DMS114 treated with DMSO at 0.1 percent for 48 hours (cell line): ENCODE measurements at regions not wholly inside any gene's neighbourhood (a gene's known extent, or its start where the extent isn't known, plus 50 kb on each side); places are given as distances from the start of the nearest gene placed in this dataset.

Experiments used
- DNase-seq: peaks from one replicate; lab custom pipeline; 2025; ENCODE audit not compliant: unreplicated experiment; lab: John Stamatoyannopoulos, UW

DNA sequence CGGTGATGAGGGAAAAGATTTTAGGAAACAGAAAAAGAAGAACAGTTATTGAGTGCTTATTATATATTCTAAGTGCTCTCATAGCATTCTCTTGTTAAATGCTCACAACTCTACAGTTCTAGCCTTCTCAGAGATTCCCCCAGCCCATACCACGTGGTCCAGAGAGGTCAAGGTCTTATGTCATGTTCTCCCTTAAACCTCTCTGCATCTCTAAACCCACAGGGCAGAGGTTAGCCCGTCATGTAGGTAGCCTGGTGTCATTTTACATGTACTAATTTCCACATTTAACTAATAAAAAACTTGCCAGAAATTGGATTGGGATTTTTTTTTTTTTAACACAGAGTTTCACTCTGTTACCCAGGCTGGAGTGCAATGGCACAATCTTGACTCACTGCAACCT, 178.0 kb downstream of the CEMIP2 start:
- DNase-seq, result no peak

DNA sequence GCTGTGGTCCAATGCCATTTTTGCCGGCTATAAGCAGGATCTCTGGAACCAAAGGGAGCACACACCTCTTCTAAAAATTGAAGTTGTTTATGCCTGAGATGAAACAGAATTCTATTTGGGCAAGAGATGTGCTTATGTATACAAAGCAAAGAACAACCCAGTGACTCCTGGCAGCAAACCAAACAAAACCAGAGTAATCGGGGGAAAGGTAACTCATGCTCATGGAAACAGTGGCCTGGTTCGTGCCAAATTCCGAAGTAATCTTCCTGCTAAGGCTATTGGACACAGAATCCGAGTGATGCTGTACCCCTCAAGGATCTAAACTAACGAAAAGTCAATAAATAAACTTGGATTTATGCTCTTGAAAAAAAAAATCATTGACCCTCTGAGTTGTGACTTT, 178.7 kb downstream of the CEMIP2 start:
- no peak for DNase-seq

DNA sequence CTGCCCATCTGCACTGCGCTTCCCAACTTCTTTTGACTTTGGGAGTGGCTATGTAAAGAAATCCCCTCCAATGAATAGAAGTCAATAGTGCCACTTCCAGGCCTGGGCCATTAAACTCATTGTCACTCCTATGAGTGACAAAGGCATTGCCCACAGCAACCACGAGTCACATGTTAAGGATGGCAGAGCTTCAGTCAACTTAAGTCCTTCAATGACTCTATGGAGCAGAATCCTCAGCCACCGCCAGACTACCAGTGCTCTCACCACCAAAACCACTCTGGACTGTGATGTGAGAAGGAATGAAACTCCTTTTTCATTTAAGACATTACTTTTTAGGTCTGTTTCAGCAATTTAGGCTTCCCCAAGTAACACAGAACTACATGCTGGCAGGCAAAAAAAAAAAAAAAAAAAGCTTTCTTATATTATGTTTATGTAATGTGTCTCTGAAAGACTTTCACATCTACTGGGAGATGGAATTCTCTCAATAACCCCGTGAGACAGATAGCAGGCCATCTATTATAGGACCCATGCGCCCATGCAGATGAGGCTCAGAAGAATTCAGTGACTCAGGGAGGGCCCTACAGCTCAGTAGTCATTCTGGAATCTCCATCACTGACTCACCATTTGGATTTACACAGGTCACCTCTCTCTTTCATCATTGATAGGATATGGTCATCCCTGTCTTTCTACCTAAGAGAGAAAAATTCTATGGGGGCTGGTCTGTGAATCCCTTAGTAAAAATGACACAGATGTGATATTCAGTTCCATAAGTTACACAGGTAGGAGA, 180.5 kb downstream of the CEMIP2 start:
- DNase-seq, result no peak

DNA sequence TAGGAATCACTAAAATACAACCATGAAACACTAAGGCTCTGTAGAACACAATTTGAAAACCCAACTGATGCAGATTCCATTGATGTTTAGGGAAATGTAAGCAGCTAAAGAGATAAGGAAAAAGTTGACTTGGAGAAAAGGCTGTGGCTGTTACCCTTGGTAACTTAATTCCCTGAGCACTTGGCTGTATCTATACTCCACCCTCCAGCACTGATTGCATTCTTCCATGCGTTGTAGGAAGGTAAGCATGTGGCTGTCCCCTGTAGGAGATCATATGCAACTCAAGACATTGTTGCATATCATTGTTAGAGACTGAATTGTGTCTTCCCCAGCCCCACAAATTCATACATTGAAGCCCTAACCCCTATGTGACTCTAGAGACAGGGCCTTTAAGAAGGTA, 184.5 kb downstream of the CEMIP2 start:
- DNase-seq, result no peak

DNA sequence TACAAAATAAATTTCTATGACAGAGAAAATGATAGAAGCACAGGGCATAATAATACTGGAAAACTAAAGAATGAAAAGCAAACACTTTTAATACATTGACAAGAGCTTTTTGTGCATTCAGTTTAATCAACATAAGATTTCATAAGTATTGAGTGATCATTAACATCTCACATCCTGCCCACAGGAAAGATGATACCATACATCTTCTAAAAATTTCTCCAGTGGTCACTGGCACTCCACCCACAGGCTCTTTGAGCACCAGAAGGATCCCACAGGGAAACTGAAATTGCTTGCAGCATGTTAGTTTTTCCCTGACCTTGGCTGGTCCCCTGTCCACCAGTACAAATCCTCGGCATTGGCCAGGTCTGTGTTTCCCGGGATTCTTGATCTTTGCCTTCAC, 186.0 kb downstream of the CEMIP2 start:
- DNase-seq, result no peak

DNA sequence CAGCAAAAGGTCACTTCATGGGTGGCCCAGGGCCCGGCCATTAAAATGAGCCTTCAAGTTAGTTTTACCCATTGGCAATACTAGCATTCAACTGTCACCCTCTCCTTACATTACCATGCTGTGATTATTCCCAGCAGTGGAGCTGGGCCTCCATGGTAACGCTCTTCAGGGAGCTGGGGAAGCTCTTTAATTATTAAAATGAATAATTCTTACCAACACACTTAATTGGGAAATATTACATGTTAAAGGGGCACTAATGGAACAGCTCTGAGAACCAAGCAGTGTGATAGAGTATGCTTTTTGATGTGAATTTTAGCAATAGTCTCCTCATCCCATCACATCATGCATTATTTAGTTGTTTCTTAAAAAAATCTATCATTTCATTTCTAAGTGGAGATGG, 187.2 kb downstream of the CEMIP2 start:
- no peak for DNase-seq

DNA sequence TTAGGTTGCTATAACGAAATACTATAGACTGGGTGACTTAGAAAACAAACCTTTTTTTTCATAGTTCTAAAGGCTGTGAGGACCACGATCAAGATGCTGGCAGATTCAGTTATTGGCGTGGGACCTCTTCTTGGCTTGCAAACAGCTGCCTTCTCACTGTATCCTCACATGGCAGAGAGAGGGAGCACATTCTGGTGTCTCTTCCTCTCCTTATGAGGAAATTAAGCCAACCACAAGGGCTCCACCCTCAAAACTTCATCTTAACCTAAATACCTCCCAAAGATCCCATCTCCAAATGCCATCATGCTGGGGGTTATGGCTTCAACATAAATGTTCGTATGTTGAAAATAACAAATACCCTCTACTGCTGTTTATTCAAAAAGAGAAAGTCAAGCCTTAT, 197.1 kb downstream of the CEMIP2 start:
- DNase-seq, result no peak

DNA sequence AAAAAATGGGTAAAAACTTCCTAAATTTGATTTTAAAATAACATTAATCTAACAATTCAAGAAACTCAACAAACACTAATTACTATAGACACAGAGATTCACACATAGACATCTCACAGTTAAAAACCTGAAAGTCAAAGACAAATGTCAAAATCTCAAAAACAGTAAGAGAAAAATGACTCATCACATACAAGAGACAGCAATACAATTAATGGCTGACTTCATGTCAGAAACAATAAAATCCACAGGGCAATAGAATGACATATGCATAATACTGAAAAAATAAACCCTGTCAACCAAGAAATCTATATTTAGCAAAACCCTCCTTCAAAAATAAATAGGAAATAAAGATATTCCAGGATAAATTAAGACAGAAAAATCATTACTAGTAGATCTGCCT, 200.4 kb downstream of the CEMIP2 start:
- no peak for DNase-seq

DNA sequence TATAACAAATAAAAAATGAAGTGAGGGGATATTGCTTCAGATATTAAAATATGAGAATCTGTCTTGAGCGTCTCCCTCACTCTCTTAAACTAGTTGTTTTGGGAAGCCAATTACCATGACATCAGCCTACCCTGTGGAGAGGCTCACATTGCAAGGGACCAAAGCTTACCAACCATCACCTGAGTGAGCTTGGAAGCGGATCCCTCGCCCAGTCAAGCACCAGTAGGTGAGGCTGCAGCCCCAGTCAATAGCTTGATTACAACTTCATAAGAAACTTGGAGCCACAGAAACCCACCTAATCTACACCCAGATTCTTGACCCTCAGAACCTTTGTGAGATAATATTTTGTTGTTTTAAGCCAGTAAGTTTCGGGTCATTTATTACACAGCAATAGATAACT, 206.2 kb downstream of the CEMIP2 start:
- no peak for DNase-seq

DNA sequence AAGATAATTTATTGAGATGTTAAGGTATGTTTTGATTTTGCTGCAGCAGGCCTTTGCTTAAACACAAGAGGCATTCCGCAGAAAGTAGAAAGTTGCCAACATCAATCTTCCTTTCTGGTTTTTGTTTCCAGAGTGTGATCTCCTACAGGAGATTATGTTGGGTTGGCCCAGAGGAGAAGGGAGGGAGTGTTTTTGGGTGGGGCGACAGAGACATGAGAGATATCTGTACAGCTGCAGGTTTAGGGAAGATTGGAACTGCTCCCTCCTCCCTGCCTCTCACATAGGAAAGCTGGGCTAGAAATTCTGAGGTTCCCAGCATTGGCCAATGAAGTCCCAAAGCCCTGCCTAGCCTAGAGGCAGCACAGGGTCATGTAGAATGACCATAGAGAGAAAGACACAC, 211.0 kb downstream of the CEMIP2 start:
- no peak for DNase-seq

DNA sequence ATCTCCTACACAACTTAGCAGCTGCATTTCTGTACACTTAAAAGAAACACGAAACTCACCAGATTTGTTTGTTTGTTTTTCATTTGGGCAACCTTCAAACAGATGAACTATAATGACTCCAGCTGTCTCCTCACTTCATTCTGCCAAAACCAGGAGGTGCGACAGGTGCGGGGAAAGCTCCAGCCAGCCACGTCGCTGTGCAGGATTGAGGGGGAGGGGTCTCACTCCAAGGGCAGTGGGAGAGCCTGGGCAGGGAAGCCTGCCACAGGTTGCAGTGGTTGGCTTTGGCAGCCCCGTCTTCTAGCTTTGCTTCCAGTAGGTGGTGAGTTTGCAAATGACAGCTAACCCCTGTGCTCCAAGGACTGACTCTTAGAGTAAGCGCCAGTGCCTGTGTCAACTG, 215.8 kb downstream of the CEMIP2 start:
- no peak for DNase-seq

DNA sequence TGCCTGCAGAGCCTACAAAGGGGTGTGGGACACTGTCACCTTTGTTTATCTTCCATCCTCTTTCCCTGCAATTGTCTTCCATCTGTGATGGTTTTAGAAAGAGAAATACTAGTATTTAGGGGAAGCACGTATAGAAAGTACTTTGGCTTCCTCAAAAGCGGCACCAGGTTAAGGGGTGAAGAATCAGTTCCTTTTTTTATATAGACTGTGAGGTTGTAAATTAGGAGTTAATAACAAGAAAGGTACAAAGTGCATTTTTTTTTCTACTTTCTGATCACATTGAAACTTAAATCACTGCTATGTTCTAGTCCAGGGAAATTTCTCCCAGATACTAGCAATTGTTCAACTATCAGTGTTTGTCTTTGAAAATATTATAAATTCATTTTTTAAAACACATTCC, 219.3 kb downstream of the CEMIP2 start:
- DNase-seq, result no peak

DNA sequence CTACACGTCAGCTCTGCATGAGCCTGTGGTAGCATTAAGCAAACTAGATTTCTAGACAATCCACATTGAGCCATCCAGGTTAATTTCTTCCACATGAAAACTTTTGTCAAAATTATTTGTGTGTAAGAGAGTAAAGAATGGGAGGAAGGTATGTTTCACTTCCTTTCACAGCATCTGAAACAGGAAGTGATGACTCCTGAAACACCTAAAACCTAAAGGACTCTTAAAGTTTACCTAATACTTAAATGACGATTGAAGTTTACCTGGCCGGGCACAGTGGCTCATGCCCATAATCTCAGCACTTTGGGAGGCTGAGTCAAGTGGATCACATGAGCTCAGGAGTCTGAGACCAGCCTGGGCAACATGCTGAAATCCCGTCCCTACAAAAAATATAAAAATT, 223.8 kb downstream of the CEMIP2 start:
- DNase-seq, result no peak

DNA sequence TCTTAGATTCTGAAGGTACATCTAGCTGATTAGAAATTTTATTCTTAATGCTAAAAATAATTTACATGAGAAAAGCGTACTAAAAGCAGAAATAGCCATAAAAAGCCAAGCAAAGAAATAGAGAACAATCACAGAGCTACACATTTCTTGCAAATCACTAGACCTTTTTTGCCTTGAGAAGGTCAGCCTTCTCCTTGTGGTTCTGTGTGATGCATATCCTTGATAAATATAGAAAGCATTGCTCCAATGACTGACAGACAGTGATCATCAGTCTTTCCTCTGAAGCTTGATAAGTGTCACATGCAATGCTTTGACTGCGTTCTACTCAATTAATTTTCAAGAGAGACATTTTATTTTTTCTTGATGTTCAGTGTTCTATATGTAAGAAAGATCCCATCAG, 226.9 kb downstream of the CEMIP2 start:
- DNase-seq, result no peak

DNA sequence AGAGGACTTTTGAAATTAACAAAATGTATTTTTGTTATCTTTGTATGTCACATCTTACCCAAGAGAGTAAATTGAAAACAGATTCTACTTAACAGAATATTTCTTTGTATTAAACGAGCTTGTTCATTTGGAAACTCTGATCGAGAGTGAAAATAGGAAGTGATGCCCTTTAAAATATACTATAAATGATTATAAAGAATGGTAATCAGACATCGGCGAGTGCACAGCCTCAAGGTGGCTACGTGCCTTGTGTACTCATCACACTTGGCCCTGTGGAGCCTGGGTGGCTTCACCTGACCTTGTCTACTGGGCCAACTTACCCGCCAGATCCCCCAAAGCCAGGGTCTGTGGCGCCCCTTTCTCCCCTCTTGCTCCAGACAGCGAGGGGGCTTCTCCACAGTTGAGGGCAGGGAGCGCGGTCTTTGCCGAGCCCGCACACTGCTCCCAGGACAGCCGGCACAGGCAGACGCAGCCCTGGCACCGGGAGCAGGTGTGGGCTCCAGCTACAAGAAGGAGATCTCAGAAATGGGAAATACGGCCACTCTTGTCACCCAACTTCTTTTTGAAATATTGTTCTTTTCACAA, 243.2 kb downstream of the CEMIP2 start:
- DNase-seq, result no peak

DNA sequence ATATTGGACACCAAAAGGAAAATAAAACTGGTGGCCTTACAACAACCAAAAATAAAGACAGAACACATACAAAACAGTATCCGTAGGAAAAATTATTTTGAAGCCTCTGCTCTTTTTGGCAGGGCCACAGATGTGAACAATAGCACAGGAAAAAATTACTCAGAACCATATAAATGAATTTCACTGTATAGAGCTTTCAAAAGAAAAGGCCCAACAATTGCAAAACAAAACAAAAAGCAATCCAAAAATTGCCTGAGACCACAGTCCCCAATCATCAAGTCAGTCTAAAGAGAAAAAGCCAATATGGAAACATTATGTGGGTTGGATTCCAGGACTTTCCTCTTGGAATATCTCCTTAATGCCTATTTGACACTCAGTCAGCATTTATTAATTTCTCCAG, 243.8 kb downstream of the CEMIP2 start:
- DNase-seq, result no peak

DNA sequence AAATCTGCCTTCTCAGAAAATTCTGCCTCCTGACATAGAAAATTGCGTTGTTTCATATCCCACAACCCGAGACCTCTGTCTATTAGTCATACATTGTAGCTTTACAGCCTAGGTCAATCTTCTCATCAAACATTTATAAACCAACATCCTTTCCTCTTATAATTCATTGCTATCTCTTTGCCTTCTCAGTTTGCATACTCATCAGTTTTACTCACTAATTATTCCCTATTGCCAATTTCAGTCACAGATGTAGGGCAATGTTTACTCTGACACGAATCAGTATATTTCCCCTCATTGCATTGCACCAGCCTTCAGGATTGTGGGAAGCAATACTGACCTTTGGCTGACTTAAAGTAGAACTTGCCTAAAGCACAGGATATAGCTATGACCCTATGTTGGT, 247.2 kb downstream of the CEMIP2 start:
- DNase-seq, result no peak

DNA sequence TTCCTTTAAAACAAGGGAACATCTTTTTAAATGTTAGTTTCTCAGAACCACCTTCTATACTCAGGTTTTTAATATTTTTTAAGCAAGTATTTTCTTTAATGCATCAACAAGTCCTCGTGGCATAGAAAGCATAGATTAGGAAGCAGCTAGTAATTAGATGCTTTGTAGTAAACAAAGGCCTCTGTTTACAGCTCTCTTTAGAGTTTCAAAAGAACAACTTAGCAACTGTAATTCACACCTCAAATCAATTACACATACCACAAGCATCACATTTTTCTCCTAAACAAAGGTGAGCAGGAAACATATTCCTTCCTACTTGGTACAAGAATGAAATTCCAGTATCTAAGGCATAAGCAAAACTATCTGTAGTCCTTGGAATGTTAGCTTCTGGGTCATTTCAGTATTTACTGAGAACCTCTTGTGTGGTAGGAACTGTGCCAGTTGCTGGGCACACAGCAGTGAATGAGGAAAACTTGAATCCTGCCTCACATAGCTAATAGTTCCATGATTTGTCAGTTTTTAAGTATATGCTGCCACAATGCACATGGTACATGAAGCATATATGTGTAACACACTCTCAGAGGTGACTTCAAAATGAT, 249.1 kb downstream of the CEMIP2 start:
- DNase-seq, result no peak

DNA sequence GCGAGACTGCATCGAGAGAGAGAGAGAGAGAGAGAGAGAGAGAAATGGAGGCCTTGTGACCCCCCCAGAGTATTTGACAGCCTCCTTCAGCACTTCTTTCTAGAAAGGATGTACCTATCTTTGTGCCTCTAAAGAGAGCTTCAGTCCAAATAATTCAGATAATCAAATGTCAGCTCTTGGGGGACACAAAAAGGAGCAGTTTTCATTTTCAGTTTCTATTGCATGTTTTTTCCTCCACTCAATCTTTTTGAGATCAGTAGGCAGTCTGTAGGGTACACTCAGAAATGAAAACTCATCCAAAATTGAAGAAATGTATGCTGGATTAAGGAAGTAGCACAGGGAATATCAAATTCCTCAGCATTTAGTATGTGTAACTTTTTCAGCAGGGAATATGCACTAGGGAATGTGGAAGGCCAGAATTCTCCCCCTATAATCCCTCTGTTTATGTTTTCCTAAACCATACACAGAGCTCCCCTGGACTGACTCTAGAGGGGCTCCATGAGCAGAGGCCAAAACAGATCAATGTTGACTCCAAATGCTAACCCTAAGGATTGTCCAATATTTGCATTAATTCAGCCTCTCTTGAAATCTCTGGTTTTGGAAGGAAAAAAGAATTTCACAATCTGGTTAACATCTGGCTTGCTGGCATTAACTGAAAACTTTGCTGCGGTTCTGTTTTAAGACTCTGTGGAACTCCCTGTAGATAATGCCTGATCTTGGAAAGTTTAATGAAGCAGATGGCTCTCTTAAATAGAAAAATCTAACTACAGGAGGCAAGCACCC, 250.1 kb downstream of the CEMIP2 start:
- no peak for DNase-seq

DNA sequence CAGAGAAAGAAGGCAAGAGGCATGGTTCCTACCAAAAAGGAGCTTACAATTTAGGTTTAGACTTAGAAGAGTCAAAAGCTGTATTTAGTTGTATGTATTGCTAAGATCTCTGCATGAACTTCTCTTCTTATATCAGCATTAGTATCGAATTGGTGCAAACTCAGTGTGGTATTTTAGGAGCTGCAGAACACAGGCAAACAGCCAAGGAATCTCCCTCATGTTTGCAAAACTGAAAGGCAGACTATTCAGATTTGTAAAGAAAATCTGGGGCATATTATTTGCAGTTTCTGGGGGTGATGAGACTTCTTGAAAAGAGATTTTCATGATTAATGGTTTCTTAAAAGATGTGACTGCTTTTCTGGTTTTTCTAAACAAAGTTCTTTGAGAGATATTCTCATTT, 252.7 kb downstream of the CEMIP2 start:
- no peak for DNase-seq

DNA sequence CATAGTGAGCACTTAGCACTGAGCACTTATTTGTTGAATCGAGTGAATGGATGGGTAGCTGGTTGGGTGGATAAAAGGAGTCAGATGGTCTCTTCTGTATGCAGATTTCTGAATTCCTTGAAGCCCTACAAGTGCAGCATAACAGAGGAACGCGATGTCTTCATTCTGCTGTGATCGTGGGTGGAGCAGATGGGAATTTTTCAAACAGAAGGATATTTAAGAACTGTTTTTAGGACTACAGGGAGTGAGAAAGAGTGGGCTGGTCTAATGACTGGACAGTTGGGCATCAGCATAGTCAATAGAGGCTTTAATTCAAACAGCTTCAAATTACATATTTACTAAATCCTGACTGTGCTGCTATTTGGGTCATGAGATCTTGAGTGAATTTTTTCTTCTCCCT, 253.2 kb downstream of the CEMIP2 start:
- DNase-seq, result no peak
